Activated CD4-positive, alpha-beta T cell treated with anti-CD3 and anti-CD28 coated beads, Interleukin-2, amount 10 ng/mL, durations not matched to agents 7 days and 5 days (primary cell): ENCODE measurements at regions not wholly inside any gene's neighbourhood (a gene's known extent, or its start where the extent isn't known, plus 50 kb on each side); places are given as distances from the start of the nearest gene placed in this dataset.

ENCODE experiments used
- CTCF ChIA-PET: fragments of 350-600 bp; sonication (Branson Sonifier 250); formaldehyde crosslinking; loops from one replicate; lab custom pipeline; 2021; ENCODE audit warnings: antibody characterized with exemption; lab: Charles Lee
- POLR2A ChIA-PET: fragments of 350-600 bp; sonication (Branson Sonifier 250); formaldehyde crosslinking; loops from one replicate; lab custom pipeline; 2021; ENCODE audit warnings: antibody characterized with exemption; lab: Charles Lee
- DNase-seq: peaks from one replicate; pipeline ENCODE4 v3.0.0-alpha.2; 2020
- H3K27ac Mint-ChIP-seq: one replicate; pipeline ENCODE4 v1.8.0; 2021; ENCODE audit warnings: mild to moderate bottlenecking, moderate library complexity, mixed read lengths
- H3K27me3 Mint-ChIP-seq: one replicate; pipeline ENCODE4 v1.8.0; 2021; ENCODE audit warnings: mixed read lengths
- H3K36me3 Mint-ChIP-seq: one replicate; pipeline ENCODE4 v1.8.0; 2021; ENCODE audit warnings: low read depth, mixed read lengths
- H3K4me1 Mint-ChIP-seq: one replicate; pipeline ENCODE4 v1.8.0; 2021; ENCODE audit warnings: mixed read lengths
- H3K4me3 Mint-ChIP-seq: one replicate; pipeline ENCODE4 v1.8.0; 2021; ENCODE audit warnings: mild to moderate bottlenecking, moderate library complexity, mixed read lengths
- H3K9me3 Mint-ChIP-seq: one replicate; pipeline ENCODE4 v1.8.0; 2021; ENCODE audit warnings: mixed read lengths

GRCh38 chr3:18732474-18732873, 307.3 kb upstream of the SATB1 start:
- no peaks in the 10 kb centered on the region for H3K27me3 Mint-ChIP-seq
- no peak for DNase-seq
- ChIA-PET POLR2A (no interaction called here), CTCF (interaction anchor here (0.6 to 1.1 kb wide), 3 partner anchors 9 to 28 kb away, joined by 3 to 6 read pairs (median 5); no protein-coding TSS in a partner anchor)
- no peak overlapping the region for H3K4me3 Mint-ChIP-seq
- H3K9me3 Mint-ChIP-seq, result peaks cover 21% of the 10 kb centered on the region
- peaks cover 28% of the 10 kb centered on the region for H3K36me3 Mint-ChIP-seq
- peaks cover 54% of the 10 kb centered on the region for H3K4me1 Mint-ChIP-seq
- no peak overlapping the region for H3K27ac Mint-ChIP-seq

DNA sequence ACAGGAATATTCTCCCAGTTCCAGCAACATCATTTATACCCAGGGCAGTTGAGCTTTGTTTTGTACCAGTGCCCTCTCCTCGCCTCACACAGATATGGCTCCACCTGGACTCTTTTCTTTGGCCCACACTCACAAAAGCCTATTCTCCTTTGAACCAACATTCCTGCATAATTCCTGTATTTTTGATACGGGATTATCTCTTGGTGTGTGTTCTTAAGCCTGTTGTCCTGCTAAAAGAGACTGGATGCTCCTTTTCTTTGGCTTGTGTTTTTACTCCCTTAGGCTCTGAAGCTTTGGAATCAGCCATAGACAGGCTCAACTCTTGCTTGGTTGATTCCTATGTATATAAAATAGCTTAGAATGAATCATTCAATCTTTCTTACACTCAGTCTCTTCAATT, 305.4 kb upstream of the SATB1 start:
- no peak for DNase-seq
- Mint-ChIP-seq H3K27me3 (no peaks in the 10 kb centered on the region), H3K9me3 (peaks cover 18% of the 10 kb centered on the region), H3K36me3 (peaks cover 26% of the 10 kb centered on the region), H3K27ac (no peak overlapping the region), H3K4me1 (peaks cover 60% of the 10 kb centered on the region), H3K4me3 (no peak overlapping the region)
- CTCF ChIA-PET, result interaction anchor here (0.7 to 2.3 kb wide), 7 partner anchors 9 to 286 kb away, joined by 3 to 14 read pairs (median 3); no protein-coding TSS in a partner anchor
- POLR2A ChIA-PET, result no interaction called here

DNA sequence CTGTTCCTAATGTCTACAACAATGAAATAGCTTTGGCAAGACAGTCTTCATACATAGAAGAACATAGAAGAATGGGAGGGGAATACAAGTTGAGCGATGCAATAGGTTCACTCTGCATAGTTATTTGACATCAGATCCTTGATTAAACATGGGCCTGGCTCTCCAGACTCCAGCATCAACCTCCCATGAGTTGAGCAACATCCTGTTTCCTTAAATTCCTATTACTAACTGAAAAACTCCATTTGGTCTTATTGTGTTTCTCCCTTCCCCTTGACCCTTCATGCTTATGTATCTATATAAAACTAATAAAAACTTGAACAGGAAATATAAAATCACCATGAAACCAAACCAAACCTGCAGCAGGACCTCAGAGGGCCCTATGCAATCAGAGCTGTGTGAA, 304.5 kb upstream of the SATB1 start:
- Mint-ChIP-seq H3K27ac (no peak overlapping the region), H3K36me3 (peaks cover 22% of the 10 kb centered on the region), H3K9me3 (peaks cover 15% of the 10 kb centered on the region), H3K27me3 (no peaks in the 10 kb centered on the region), H3K4me1 (peaks cover 68% of the 10 kb centered on the region), H3K4me3 (no peak overlapping the region)
- no peak for DNase-seq
- ChIA-PET CTCF (interaction anchor here (0.8 to 2.3 kb wide), 5 partner anchors 8 to 82 kb away, joined by 3 to 14 read pairs (median 4); no protein-coding TSS in a partner anchor), POLR2A (no interaction called here)

GRCh38 chr3:18725668-18726407, 300.7 kb upstream of the SATB1 start:
- Mint-ChIP-seq H3K27ac (peak overlapping the region; percentile 92), H3K4me1 (peaks cover 76% of the 10 kb centered on the region), H3K27me3 (no peaks in the 10 kb centered on the region), H3K36me3 (peaks cover 20% of the 10 kb centered on the region), H3K9me3 (peaks cover 13% of the 10 kb centered on the region), H3K4me3 (peak overlapping the region; percentile 63)
- peak; percentile 59 for DNase-seq
- CTCF ChIA-PET, result interaction anchor here (0.7 to 3.8 kb wide), 5 partner anchors 10 to 47 kb away, joined by 3 to 16 read pairs (median 5); no protein-coding TSS in a partner anchor
- POLR2A ChIA-PET, result interaction anchor here (0.6 to 1.1 kb wide), 3 partner anchors 9 to 20 kb away, joined by 3 read pairs; no protein-coding TSS in a partner anchor

- no peak for DNase-seq
Observed at GRCh38 chr3:18724456-18724855, 299.3 kb upstream of the SATB1 start.

GRCh38 chr3:18723206-18723810, 298.2 kb upstream of the SATB1 start:
- peak overlapping the region; percentile 46 for H3K4me3 Mint-ChIP-seq
- CTCF ChIA-PET, result interaction anchor here (1.4 to 2.7 kb wide), 2 partner anchors 164 to 277 kb away, joined by 5 to 7 read pairs; no protein-coding TSS in a partner anchor

More at GRCh38 chr3:18724456-18724855, 299.3 kb upstream of the SATB1 start:
- H3K27me3 Mint-ChIP-seq, result no peaks in the 10 kb centered on the region
- H3K9me3 Mint-ChIP-seq, result peaks cover 16% of the 10 kb centered on the region
- H3K27ac Mint-ChIP-seq, result peak overlapping the region; percentile 92
- CTCF ChIA-PET, result interaction anchor here (0.9 to 3.8 kb wide), 6 partner anchors 9 to 280 kb away, joined by 3 to 16 read pairs (median 5); no protein-coding TSS in a partner anchor
- H3K36me3 Mint-ChIP-seq, result peaks cover 28% of the 10 kb centered on the region
- POLR2A ChIA-PET, result interaction anchor here (0.8 to 1.1 kb wide), 3 partner anchors 14 to 289 kb away, joined by 3 to 4 read pairs (median 3); no protein-coding TSS in a partner anchor
- peak overlapping the region; percentile 63 for H3K4me3 Mint-ChIP-seq
- H3K4me1 Mint-ChIP-seq, result peaks cover 70% of the 10 kb centered on the region

GRCh38 chr3:18720543-18720942, 295.4 kb upstream of the SATB1 start:
- peaks cover 27% of the 10 kb centered on the region for H3K9me3 Mint-ChIP-seq
- POLR2A ChIA-PET, result no interaction called here
- DNase-seq, result no peak
- H3K27ac Mint-ChIP-seq, result no peak overlapping the region
- H3K4me1 Mint-ChIP-seq, result peaks cover 73% of the 10 kb centered on the region
- H3K27me3 Mint-ChIP-seq, result no peaks in the 10 kb centered on the region
- no peak overlapping the region for H3K4me3 Mint-ChIP-seq
- H3K36me3 Mint-ChIP-seq, result peaks cover 42% of the 10 kb centered on the region
- CTCF ChIA-PET, result interaction anchor here (1.0 to 3.6 kb wide), 12 partner anchors 10 to 161 kb away, joined by 3 to 14 read pairs (median 4); no protein-coding TSS in a partner anchor

More at GRCh38 chr3:18723206-18723810, 298.2 kb upstream of the SATB1 start:
- Mint-ChIP-seq H3K9me3 (peaks cover 25% of the 10 kb centered on the region), H3K27me3 (no peaks in the 10 kb centered on the region), H3K27ac (peak overlapping the region; percentile 92), H3K36me3 (peaks cover 34% of the 10 kb centered on the region), H3K4me1 (peaks cover 73% of the 10 kb centered on the region)
- DNase-seq, result no peak
- POLR2A ChIA-PET, result no interaction called here

DNA sequence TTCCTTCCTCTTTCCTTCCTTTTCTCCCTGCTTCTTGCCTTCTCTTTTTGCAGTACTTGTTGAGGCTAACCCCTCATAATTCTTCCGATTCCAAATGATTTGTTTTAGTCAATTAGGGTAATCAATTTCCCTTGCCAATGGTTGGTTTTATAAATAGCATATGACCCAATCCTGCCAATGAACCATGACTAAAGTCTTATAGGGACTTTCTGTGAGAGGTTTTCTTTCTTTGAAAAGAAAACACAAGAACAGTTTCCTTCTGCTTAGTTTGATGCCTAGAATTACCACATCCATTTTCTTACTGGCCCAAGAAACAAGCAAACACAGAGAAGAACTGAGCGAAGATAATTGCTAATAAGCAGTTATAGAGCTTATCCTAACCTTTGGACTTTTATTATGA, 292.5 kb upstream of the SATB1 start:
- H3K36me3 Mint-ChIP-seq, result peaks cover 52% of the 10 kb centered on the region
- no peaks in the 10 kb centered on the region for H3K27me3 Mint-ChIP-seq
- H3K4me3 Mint-ChIP-seq, result peak overlapping the region; percentile 13
- peaks cover 70% of the 10 kb centered on the region for H3K4me1 Mint-ChIP-seq
- peak overlapping the region; percentile 96 for H3K27ac Mint-ChIP-seq
- H3K9me3 Mint-ChIP-seq, result peaks cover 33% of the 10 kb centered on the region
- DNase-seq, result no peak
- POLR2A ChIA-PET, result no interaction called here
- CTCF ChIA-PET, result interaction anchor here (0.9 to 5.1 kb wide), 6 partner anchors 12 to 237 kb away, joined by 3 to 29 read pairs (median 7); no protein-coding TSS in a partner anchor

DNA sequence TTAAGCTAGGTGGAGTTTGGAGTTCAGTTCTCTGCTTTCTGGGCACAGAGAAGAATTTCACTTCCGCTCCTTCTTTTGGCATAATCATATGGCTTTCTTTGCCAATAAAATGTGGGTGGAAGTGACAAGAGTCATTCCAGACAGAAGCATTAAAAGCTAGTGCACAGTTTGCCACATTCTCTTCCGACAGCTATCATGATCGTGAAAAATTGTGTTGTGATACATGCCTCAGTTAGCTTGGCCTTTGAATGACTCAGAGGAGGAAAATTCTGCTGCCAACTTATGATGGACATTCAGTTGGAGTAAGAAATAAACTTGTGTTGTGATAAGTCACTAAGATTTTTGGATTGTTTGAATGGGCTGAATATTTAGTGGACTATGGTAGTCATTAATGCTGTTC, 291.7 kb upstream of the SATB1 start:
- POLR2A ChIA-PET, result interaction anchor here (0.6 to 1.1 kb wide), 6 partner anchors 10 to 343 kb away, joined by 3 to 4 read pairs (median 3); no protein-coding TSS in a partner anchor
- no peak for DNase-seq
- Mint-ChIP-seq H3K27ac (peak overlapping the region; percentile 96), H3K9me3 (peaks cover 33% of the 10 kb centered on the region), H3K36me3 (peaks cover 52% of the 10 kb centered on the region), H3K4me3 (no peak overlapping the region), H3K4me1 (peaks cover 73% of the 10 kb centered on the region), H3K27me3 (no peaks in the 10 kb centered on the region)
- CTCF ChIA-PET, result interaction anchor here (0.9 to 5.1 kb wide), 12 partner anchors 10 to 272 kb away, joined by 3 to 29 read pairs (median 5); no protein-coding TSS in a partner anchor

GRCh38 chr3:18716101-18716500, 291.0 kb upstream of the SATB1 start:
- POLR2A ChIA-PET, result interaction anchor here (0.6 to 1.4 kb wide), 7 partner anchors 9 to 343 kb away, joined by 3 to 4 read pairs (median 3); no protein-coding TSS in a partner anchor
- Mint-ChIP-seq H3K36me3 (peaks cover 55% of the 10 kb centered on the region), H3K9me3 (peaks cover 35% of the 10 kb centered on the region), H3K4me3 (peak overlapping the region; percentile 9), H3K27me3 (no peaks in the 10 kb centered on the region), H3K4me1 (peaks cover 78% of the 10 kb centered on the region), H3K27ac (peak overlapping the region; percentile 96)
- DNase-seq, result no peak
- CTCF ChIA-PET, result interaction anchor here (0.8 to 5.1 kb wide), 22 partner anchors 9 to 302 kb away, joined by 3 to 29 read pairs (median 4); no protein-coding TSS in a partner anchor

- Mint-ChIP-seq H3K27me3 (no peaks in the 10 kb centered on the region), H3K9me3 (peaks cover 32% of the 10 kb centered on the region), H3K36me3 (peaks cover 51% of the 10 kb centered on the region), H3K27ac (peak overlapping the region; percentile 96), H3K4me3 (no peak overlapping the region), H3K4me1 (peaks cover 75% of the 10 kb centered on the region)
- no peak for DNase-seq
- POLR2A ChIA-PET, result interaction anchor here (1.4 kb wide), 1 partner anchor 10 kb away, joined by 3 read pairs; no protein-coding TSS in a partner anchor
- CTCF ChIA-PET, result interaction anchor here (0.8 to 5.1 kb wide), 15 partner anchors 11 to 279 kb away, joined by 3 to 29 read pairs (median 4); no protein-coding TSS in a partner anchor
Observed at GRCh38 chr3:18715208-18715607, 290.1 kb upstream of the SATB1 start.

- Mint-ChIP-seq H3K4me3 (peak overlapping the region; percentile 58), H3K4me1 (peaks cover 79% of the 10 kb centered on the region), H3K9me3 (peaks cover 35% of the 10 kb centered on the region), H3K27me3 (no peaks in the 10 kb centered on the region), H3K27ac (peak overlapping the region; percentile 93), H3K36me3 (peaks cover 53% of the 10 kb centered on the region)
- ChIA-PET CTCF (interaction anchor here (0.6 to 5.1 kb wide), 12 partner anchors 9 to 282 kb away, joined by 3 to 29 read pairs (median 4); no protein-coding TSS in a partner anchor), POLR2A (interaction anchor here (0.5 to 0.6 kb wide), 2 partner anchors 29 to 281 kb away, joined by 3 read pairs; no protein-coding TSS in a partner anchor)
- DNase-seq, result no peak
Observed at GRCh38 chr3:18713577-18713951, 288.4 kb upstream of the SATB1 start.
